ENCODE measurements at regions not wholly inside any gene's neighbourhood (a gene's known extent, or its start where the extent isn't known, plus 50 kb on each side); places are given as distances from the start of the nearest gene placed in this dataset.

DNA sequence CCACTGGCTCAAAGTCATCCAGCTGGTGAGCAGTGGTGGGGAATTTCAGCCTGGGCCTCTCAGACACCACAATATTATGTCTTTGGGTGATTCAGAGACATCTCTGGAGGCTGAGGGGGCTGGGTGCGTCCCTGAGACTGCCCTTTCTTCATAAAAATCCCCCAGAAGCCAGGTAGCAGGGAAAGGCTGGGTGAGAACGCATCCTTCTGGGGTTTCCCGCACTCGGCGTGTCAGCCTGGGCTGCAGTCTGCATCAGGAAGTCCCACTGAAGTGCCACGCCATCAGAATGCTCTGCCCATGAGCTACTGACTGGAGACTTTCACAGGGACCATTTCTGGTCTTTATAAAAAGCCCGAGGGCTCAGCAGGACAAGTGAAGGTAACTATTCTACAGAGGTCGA, 148.8 kb upstream of the SLC6A11 start:
- Histone ChIP-seq H3K4me2 (ENCODE audit: insufficient read depth, low read length) (no peak overlapping the region), H4K20me1 (replicated peaks; ENCODE audit: control insufficient read depth, extremely low read depth, insufficient read depth, low read length) (no peaks in the 10 kb centered on the region), H3K9me3 (replicated peaks; ENCODE audit: control insufficient read depth, insufficient read depth, low read length) (no peaks in the 10 kb centered on the region), H3K27me3 (ENCODE audit: control insufficient read depth in 2 of 2, insufficient read depth in 2 of 2, low read length in 2 of 2) (no peaks in the 10 kb centered on the region), H3K9me1 (replicated peaks; ENCODE audit: control insufficient read depth, extremely low read depth, insufficient read depth, low read length) (no peaks in the 10 kb centered on the region), H3K79me2 (ENCODE audit: control insufficient read depth, insufficient read depth, low read length) (no peaks in the 10 kb centered on the region), H2AFZ (ENCODE audit: low read depth, low read length) (no peak overlapping the region), H3K9ac (replicated peaks; ENCODE audit: extremely low read depth, insufficient read depth, low read length) (no peak overlapping the region), H3K36me3 (ENCODE audit: control insufficient read depth in 2 of 2, extremely low read depth in 1 of 2, insufficient read depth in 2 of 2, low read length in 2 of 2) (no peaks in the 10 kb centered on the region), H3K27ac (ENCODE audit: insufficient read depth, low read depth, low read length) (no peak overlapping the region), H3K4me1 (ENCODE audit: control insufficient read depth, extremely low read depth, insufficient read depth, low read length) (no peaks in the 10 kb centered on the region), H3K4me3 (replicated peaks in 1 of 3; ENCODE audit: insufficient read depth in 1 of 3, low read depth in 1 of 3, low read length in 3 of 3) (no peak overlapping the region)
- TF ChIP-seq, protein P1, sequence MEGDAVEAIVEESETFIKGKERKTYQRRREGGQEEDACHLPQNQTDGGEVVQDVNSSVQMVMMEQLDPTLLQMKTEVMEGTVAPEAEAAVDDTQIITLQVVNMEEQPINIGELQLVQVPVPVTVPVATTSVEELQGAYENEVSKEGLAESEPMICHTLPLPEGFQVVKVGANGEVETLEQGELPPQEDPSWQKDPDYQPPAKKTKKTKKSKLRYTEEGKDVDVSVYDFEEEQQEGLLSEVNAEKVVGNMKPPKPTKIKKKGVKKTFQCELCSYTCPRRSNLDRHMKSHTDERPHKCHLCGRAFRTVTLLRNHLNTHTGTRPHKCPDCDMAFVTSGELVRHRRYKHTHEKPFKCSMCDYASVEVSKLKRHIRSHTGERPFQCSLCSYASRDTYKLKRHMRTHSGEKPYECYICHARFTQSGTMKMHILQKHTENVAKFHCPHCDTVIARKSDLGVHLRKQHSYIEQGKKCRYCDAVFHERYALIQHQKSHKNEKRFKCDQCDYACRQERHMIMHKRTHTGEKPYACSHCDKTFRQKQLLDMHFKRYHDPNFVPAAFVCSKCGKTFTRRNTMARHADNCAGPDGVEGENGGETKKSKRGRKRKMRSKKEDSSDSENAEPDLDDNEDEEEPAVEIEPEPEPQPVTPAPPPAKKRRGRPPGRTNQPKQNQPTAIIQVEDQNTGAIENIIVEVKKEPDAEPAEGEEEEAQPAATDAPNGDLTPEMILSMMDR (IDR thresholded peaks at IDR 0.05; ENCODE audit: extremely low read depth in 1 of 2, insufficient read depth in 1 of 2, low read depth in 1 of 2, low read length in 2 of 2): no peak
- TF ChIP-seq FOS (IDR thresholded peaks at IDR 0.05; ENCODE audit: borderline replicate concordance, insufficient read depth, low read length): no peak
- TF ChIP-seq GATA2 (IDR thresholded peaks at IDR 0.05; ENCODE audit: insufficient read depth, insufficient read length, low read depth, low read length): no peak
- no peak for TF ChIP-seq POLR2A (IDR thresholded peaks at IDR 0.05; ENCODE audit: low read depth, low read length)
- TF ChIP-seq, protein P2, sequence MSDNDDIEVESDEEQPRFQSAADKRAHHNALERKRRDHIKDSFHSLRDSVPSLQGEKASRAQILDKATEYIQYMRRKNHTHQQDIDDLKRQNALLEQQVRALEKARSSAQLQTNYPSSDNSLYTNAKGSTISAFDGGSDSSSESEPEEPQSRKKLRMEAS (IDR thresholded peaks at IDR 0.05; ENCODE audit: insufficient read depth, insufficient read length): no peak
- TF ChIP-seq MYC (IDR thresholded peaks at IDR 0.05; ENCODE audit: low read depth, low read length): no peak
- TF ChIP-seq POLR2AphosphoS5 (IDR thresholded peaks at IDR 0.05; ENCODE audit: insufficient read depth, low read depth, low read length): no peak
- no peak for TF ChIP-seq EZH2 (IDR thresholded peaks at IDR 0.05; ENCODE audit: borderline replicate concordance, low read depth, low read length, severe bottlenecking)
- TF ChIP-seq JUN (IDR thresholded peaks at IDR 0.05; ENCODE audit: borderline replicate concordance, insufficient read depth, insufficient read length, low read depth): no peak
- FAIRE-seq: no peak
- no TSS peak for BruUV-seq (replicated peaks)
- POLR2A ChIA-PET: no interaction called here
- CTCF ChIA-PET: interaction anchor here (0.6 kb wide), 1 partner anchor 1098 kb away, joined by 3 read pairs; no protein-coding TSS in a partner anchor
- dilution Hi-C loops (cut with MboI; ENCODE audit: extremely low pct_ligation_motif_present, low sequenced_read_pairs): no loop called here
- intact Hi-C loops (cut with micrococcal nuclease): no loop called here
- no peak for DNase-seq (ENCODE audit: low read depth, low spot score)
